Activated CD8-positive, alpha-beta T cell treated with anti-CD3 and anti-CD28 coated beads for 36 hours (primary cell): ENCODE measurements at regions not wholly inside any gene's neighbourhood (a gene's known extent, or its start where the extent isn't known, plus 50 kb on each side); places are given as distances from the start of the nearest gene placed in this dataset.

Experiments
- ATAC-seq: fragments of 200-7000 bp; cut with Tn5 transposase; one replicate; pipeline ENCODE4 v1.10.0; 2021; ENCODE audit warnings: mild to moderate bottlenecking, moderate library complexity
- CTCF ChIA-PET: fragments of 350-600 bp; sonication (Branson Sonifier 250); formaldehyde crosslinking; loops from one replicate; lab custom pipeline; 2021; ENCODE audit warnings: antibody characterized with exemption; lab: Charles Lee
- POLR2A ChIA-PET: fragments of 350-600 bp; sonication (Branson Sonifier 250); formaldehyde crosslinking; loops from one replicate; lab custom pipeline; 2021; ENCODE audit warnings: antibody characterized with exemption; lab: Charles Lee
- DNase-seq: peaks from one replicate; pipeline ENCODE4 v3.0.0-alpha.2; 2020
- H3K27ac Mint-ChIP-seq: one replicate; pipeline ENCODE4 v1.8.0; 2021; ENCODE audit warnings: mild to moderate bottlenecking, mixed read lengths
- H3K27me3 Mint-ChIP-seq: one replicate; pipeline ENCODE4 v1.8.0; 2021; ENCODE audit warnings: mixed read lengths
- H3K36me3 Mint-ChIP-seq: one replicate; pipeline ENCODE4 v1.8.0; 2021; ENCODE audit warnings: low read depth, mixed read lengths
- H3K4me1 Mint-ChIP-seq: one replicate; pipeline ENCODE4 v1.8.0; 2021; ENCODE audit warnings: low read depth, mixed read lengths
- H3K4me3 Mint-ChIP-seq: one replicate; pipeline ENCODE4 v1.8.0; 2021; ENCODE audit warnings: mild to moderate bottlenecking, moderate library complexity, mixed read lengths
- H3K9me3 Mint-ChIP-seq: one replicate; pipeline ENCODE4 v1.8.0; 2021; ENCODE audit warnings: mixed read lengths
- intact Hi-C: fragments of 100-400 bp; cut with micrococcal nuclease; formaldehyde crosslinking; loops from one replicate; pipeline ENCODE4 v1.10.0; 2022
- TF ChIP-seq, protein P1 (sequence below): fragments of 200-600 bp; IDR thresholded peaks from one replicate; pipeline ENCODE4 v1.8.0; 2022; ENCODE audit warnings: antibody characterized with exemption, mild to moderate bottlenecking

- Mint-ChIP-seq H3K36me3 (no peaks in the 10 kb centered on the region), H3K9me3 (no peaks in the 10 kb centered on the region), H3K4me3 (no peak overlapping the region), H3K27ac (no peak overlapping the region), H3K4me1 (no peaks in the 10 kb centered on the region), H3K27me3 (no peaks in the 10 kb centered on the region)
- DNase-seq = no peak
- no peak for ATAC-seq
- ChIA-PET CTCF (no interaction called here), POLR2A (interaction anchor here (0.7 kb wide), 1 partner anchor 547 kb away, joined by 3 read pairs; no protein-coding TSS in a partner anchor)
- intact Hi-C loops = no loop called here
- TF ChIP-seq, protein P1, sequence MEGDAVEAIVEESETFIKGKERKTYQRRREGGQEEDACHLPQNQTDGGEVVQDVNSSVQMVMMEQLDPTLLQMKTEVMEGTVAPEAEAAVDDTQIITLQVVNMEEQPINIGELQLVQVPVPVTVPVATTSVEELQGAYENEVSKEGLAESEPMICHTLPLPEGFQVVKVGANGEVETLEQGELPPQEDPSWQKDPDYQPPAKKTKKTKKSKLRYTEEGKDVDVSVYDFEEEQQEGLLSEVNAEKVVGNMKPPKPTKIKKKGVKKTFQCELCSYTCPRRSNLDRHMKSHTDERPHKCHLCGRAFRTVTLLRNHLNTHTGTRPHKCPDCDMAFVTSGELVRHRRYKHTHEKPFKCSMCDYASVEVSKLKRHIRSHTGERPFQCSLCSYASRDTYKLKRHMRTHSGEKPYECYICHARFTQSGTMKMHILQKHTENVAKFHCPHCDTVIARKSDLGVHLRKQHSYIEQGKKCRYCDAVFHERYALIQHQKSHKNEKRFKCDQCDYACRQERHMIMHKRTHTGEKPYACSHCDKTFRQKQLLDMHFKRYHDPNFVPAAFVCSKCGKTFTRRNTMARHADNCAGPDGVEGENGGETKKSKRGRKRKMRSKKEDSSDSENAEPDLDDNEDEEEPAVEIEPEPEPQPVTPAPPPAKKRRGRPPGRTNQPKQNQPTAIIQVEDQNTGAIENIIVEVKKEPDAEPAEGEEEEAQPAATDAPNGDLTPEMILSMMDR = no peak
These were observed 87.6 kb upstream of the SLC4A4 start for GRCh38 chr4:71251261-71251660.

DNA sequence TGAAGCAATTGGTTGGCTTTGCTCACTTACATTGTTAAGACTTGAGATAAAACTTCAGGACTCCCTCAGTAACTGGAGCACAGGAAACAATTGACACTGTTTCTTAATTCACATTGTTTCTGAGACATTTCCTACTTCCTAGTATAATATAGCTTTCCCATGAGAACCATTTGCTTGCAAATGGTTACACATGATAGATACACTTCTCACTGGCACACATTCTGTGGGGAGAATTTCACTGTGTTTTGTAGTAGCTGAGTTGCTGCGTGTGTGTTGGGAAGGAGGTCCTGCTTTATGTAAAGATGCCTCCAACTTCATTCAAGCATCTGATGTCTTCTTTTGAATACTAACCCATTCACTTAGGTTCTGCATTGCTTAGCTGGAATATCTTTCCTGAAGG, 85.3 kb upstream of the SLC4A4 start:
- DNase-seq (no peak), ATAC-seq (no peak)
- ChIA-PET CTCF (interaction anchor here (0.7 to 1.3 kb wide), 2 partner anchors 13 to 26 kb away, joined by 3 read pairs; no protein-coding TSS in a partner anchor), POLR2A (no interaction called here)
- no peaks in the 10 kb centered on the region for H3K4me1 Mint-ChIP-seq
- H3K4me3 Mint-ChIP-seq = no peak overlapping the region
- H3K27ac Mint-ChIP-seq = no peak overlapping the region
- TF ChIP-seq, protein P1 = no peak
- H3K27me3 Mint-ChIP-seq = no peaks in the 10 kb centered on the region
- H3K36me3 Mint-ChIP-seq = no peaks in the 10 kb centered on the region
- H3K9me3 Mint-ChIP-seq = no peaks in the 10 kb centered on the region
- intact Hi-C loops = no loop called here

DNA sequence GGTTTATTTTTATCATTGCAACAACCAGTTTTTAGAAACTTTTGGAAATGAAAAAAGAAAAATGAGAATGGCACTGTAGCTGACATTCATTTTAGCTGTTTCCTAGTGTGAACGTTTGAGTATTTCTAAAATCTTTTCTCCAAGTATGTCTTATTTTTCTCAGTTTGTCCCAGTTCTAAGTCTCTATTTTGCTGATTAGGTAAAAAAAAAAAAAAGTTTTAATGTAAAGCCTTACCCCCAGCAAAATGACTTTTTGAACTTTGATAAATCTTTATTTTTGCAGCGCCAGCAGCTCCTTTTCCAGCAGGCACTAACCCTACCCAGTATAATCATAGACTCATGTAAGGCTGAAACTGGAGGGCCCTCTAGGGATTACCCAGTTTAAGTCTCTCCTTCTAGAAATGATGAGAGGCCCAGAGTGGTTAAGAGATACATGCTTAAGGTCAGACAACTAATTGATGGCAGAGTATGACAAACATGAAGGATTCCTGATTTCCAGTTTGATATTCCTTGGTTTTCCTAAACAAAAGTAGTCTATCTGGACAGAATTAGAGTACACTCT, 84.3 kb upstream of the SLC4A4 start:
- no peaks in the 10 kb centered on the region for H3K27me3 Mint-ChIP-seq
- H3K4me3 Mint-ChIP-seq = no peak overlapping the region
- no peak overlapping the region for H3K27ac Mint-ChIP-seq
- ChIA-PET CTCF (interaction anchor here (0.7 to 1.3 kb wide), 2 partner anchors 12 to 27 kb away, joined by 3 read pairs; no protein-coding TSS in a partner anchor), POLR2A (interaction anchor here (0.7 kb wide), 1 partner anchor 131 kb away, joined by 3 read pairs; no protein-coding TSS in a partner anchor)
- no peaks in the 10 kb centered on the region for H3K4me1 Mint-ChIP-seq
- no peaks in the 10 kb centered on the region for H3K36me3 Mint-ChIP-seq
- no peaks in the 10 kb centered on the region for H3K9me3 Mint-ChIP-seq
- ATAC-seq = no peak
- TF ChIP-seq, protein P1 = no peak
- intact Hi-C loops = no loop called here
- DNase-seq = no peak

DNA sequence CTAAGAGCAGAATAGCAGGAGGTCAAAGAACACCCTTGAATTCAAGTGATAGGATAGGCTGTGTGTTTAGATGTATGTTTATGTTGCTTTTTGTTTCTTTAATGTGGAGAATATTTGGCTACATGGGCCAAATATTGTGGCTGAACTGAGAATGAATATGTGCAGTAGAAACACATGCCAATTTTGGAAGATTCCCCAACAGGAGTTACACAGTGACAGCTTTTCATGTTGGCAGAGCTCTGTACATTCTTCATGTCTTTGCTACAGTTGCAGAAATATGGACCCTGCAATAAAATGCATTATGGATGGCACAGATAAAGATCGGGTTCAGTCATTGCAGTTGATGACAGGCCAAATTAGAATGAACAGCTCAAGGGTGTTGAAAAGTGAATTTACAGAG, 82.8 kb upstream of the SLC4A4 start:
- H3K4me3 Mint-ChIP-seq = no peak overlapping the region
- H3K9me3 Mint-ChIP-seq = no peaks in the 10 kb centered on the region
- H3K4me1 Mint-ChIP-seq = no peaks in the 10 kb centered on the region
- no peaks in the 10 kb centered on the region for H3K27me3 Mint-ChIP-seq
- no peak overlapping the region for H3K27ac Mint-ChIP-seq
- ChIA-PET POLR2A (no interaction called here), CTCF (no interaction called here)
- intact Hi-C loops = no loop called here
- no peaks in the 10 kb centered on the region for H3K36me3 Mint-ChIP-seq
- TF ChIP-seq, protein P1 = no peak
- DNase-seq (no peak), ATAC-seq (no peak)

DNA sequence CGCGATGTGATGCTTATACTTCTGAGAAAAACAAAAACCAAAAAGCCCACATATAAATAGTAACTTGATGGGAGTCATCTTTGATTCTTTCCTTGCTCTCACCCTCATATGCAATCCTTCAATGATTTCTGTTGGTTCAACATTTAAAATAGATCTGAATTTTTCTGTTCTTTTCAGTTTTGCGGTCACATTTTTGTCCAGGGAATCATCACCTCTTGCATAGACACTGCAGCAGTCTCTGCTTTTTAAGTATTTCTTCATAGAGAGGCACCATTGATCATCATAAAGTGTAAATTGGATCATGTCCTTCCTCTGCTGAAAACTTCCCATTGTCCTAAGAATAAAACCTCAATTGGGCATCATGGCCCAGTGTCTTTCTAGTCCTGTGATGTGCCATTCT, 81.1 kb upstream of the SLC4A4 start:
- no peak overlapping the region for H3K4me3 Mint-ChIP-seq
- intact Hi-C loops = no loop called here
- TF ChIP-seq, protein P1 = no peak
- ATAC-seq (no peak), DNase-seq (no peak)
- ChIA-PET POLR2A (no interaction called here), CTCF (no interaction called here)
- H3K4me1 Mint-ChIP-seq = peaks cover 10% of the 10 kb centered on the region
- H3K9me3 Mint-ChIP-seq = no peaks in the 10 kb centered on the region
- H3K36me3 Mint-ChIP-seq = no peaks in the 10 kb centered on the region
- no peak overlapping the region for H3K27ac Mint-ChIP-seq
- H3K27me3 Mint-ChIP-seq = no peaks in the 10 kb centered on the region
